ENCODE measurements at regions not wholly inside any gene's neighbourhood (a gene's known extent, or its start where the extent isn't known, plus 50 kb on each side); places are given as distances from the start of the nearest gene placed in this dataset.

DNA sequence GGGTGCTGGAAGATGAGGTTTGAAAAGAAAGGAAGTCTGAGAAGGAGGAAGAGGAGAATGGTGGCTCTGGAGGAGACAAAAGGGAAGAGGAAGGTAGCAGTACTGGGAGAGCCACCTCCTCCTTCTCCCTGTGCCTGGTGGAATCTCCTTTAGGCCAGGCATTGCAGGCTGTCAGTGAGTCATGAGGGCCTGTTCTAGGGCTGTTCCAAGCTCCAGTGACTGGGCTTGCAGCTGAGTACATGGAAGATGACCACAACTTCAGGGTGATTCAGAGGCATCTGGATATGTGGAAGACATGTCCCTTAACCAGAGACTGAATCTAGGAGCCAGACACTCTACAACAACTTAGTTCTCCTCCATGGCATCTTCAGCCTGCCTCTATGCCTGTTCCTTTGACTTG lies 107.8 kb downstream of the EFNB1 start:
- TF ChIP-seq GATA3 (IDR thresholded peaks at IDR 0.05; ENCODE audit: low read depth, low read length), result no peak
- no peak for TF ChIP-seq GATA2 (IDR thresholded peaks at IDR 0.05; ENCODE audit: low read depth, low read length)

GRCh38 chrX:68936126-68936525 lies 107.3 kb downstream of the EFNB1 start:
- TF ChIP-seq GATA2 (IDR thresholded peaks at IDR 0.05; ENCODE audit: low read depth, low read length), result no peak
- TF ChIP-seq GATA3 (IDR thresholded peaks at IDR 0.05; ENCODE audit: low read depth, low read length), result no peak

DNA sequence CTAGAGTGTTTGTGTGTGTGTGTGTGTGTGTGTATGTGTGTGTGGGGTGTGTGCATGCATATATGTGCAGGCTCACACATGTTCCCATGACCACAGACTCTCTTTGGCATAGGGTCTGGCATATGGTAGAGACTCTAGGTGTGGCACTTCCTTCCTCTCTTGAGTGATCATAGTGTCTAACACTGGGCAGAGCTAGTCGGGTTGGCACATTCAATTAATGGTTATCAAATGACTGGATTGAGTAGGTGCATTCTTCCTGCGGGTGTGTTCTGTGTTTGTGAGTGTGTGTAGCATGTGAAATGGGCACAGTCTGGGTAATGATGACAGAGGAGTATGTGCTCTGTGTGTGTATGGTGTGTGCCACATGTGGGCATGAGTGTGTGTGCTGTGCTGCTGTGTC lies 106.5 kb downstream of the EFNB1 start:
- TF ChIP-seq GATA3 (IDR thresholded peaks at IDR 0.05; ENCODE audit: low read depth, low read length), result no peak

DNA sequence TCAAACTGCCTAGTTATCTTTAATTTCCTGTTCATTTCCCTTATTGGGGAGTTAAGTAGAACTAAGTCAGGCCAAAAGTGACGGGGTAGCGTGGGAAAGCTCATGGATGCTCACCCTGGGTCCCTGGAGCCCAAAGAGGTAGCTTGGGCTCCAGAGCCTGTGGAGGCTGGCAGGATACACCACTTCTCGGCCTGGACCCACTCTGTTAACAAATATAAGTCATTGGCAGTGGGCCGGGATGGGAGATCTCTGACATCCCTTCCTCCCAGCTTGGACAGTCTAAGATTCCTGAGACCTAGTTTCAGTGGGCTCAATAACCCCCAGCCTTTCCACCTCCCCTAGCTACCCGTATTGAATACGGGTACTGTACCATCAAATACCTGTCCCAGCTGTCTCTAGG lies 106.1 kb downstream of the EFNB1 start:
- no peak for TF ChIP-seq GATA3 (IDR thresholded peaks at IDR 0.05; ENCODE audit: low read depth, low read length)

- no peak for TF ChIP-seq GATA3 (IDR thresholded peaks at IDR 0.05; ENCODE audit: low read depth, low read length)
- TF ChIP-seq GATA2 (IDR thresholded peaks at IDR 0.05; ENCODE audit: low read depth, low read length), result no peak
Measured at GRCh38 chrX:68934421-68934820, 105.6 kb downstream of the EFNB1 start.

- no peak for TF ChIP-seq GATA3 (IDR thresholded peaks at IDR 0.05; ENCODE audit: low read depth, low read length)
Measured at GRCh38 chrX:68932611-68933010, 103.8 kb downstream of the EFNB1 start.

GRCh38 chrX:68931345-68931744 lies 102.5 kb downstream of the EFNB1 start:
- no peak for TF ChIP-seq GATA2 (IDR thresholded peaks at IDR 0.05; ENCODE audit: low read depth, low read length)
- no peak for TF ChIP-seq GATA3 (IDR thresholded peaks at IDR 0.05; ENCODE audit: low read depth, low read length)

DNA sequence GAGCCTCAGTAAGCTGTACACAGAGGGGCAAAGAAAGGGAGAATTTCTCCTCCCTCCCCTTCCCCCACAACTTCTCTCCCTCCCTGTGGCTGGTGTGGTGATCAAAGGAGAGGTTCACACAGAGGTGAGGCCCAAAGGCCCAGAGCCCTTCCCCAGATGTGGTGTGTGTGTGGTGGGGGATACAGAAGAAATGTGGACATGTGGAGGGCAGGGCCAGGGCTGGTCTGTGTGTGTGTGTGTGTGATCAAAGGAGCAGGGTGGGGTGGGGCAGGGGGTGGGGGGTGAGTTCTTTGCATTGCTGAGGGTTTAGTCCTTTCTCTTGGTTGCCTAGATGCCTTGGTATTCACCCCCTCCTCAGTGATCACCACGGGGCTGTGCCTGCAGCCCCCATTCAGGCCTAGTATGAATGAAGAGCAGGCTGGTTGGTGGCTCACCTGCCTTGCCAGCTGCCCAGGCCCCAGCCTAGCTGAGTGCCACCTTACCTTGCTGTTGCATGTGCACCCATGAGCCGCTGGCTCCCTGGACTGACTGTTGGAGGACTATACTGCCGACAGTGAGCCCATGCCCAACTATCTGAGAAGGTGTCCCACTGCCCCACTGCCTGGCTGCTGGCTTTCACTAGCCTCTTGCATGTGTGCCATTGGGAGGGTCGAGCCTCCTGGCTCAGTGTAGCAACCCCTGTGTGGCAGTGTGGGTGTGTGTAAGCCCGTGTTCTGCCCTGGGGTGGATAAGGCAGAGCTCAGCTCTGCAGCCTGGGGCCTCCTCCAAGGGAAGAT lies 101.9 kb downstream of the EFNB1 start:
- TF ChIP-seq GATA3 (IDR thresholded peaks at IDR 0.05; ENCODE audit: low read depth, low read length), result no peak
- no peak for TF ChIP-seq GATA2 (IDR thresholded peaks at IDR 0.05; ENCODE audit: low read depth, low read length)

DNA sequence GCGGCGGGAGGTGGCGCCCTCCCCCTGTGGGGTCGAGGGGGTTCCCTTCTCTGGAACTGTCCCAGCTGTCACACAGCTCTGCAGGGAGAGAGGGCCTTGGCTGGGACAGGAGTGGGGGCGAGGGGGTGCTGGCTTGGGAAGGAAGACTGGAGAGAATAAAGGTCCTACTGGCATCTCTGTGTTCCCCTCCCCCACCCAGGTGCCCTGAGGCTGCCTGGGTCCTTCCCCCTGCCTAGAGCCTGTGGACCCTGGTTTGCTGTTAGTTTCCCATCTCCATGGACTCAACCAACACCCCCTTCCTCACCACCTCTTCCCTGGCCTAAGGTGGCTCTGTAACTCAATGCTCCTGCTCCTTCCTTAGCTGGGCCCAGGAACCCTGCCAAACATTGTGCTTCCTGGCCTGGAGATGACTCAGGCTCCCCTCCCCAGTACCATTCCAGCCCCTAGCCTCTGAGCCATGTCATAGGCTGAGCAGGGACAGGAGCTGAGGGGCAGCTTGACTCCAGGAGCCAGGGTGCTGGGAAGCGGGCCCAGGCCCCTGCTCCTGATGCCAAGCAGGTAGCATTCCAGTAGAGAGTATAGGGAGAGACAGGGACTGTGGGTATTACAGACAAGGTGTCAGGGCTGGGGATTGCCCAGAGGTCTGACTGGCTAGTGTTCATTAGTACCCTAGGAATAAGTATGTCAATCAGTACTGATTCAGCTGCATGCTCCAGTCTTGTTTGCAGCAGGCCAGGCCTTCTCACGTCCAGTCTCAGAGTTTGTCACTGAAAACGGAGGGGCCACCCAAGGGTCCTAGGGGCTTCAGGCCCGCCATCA lies 100.7 kb downstream of the EFNB1 start:
- TF ChIP-seq GATA3 (IDR thresholded peaks at IDR 0.05; ENCODE audit: low read depth, low read length), result no peak

GRCh38 chrX:68928401-68928800 lies 99.6 kb downstream of the EFNB1 start:
- TF ChIP-seq GATA2 (IDR thresholded peaks at IDR 0.05; ENCODE audit: low read depth, low read length), result no peak

DNA sequence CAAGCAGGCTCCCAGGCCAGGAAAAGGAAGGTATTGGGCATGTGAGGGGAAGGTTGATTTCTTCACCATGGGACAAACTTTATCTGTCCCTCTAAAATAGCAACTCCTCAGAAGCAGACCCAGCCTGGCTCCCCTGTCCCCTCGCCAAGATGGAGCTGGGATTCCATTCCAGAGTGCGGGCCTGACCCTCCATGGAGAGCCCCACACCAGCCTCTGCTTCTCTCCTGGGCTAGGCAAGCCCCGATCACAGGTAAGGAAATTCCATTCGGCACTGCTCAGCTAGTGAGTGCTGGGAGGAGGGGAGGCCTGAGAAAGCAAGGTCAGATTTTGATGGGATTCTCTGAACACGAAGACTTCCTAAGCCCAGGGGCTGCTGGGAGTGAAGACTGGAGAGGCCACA lies 98.4 kb downstream of the EFNB1 start:
- no peak for TF ChIP-seq GATA2 (IDR thresholded peaks at IDR 0.05; ENCODE audit: low read depth, low read length)
- no peak for TF ChIP-seq GATA3 (IDR thresholded peaks at IDR 0.05; ENCODE audit: low read depth, low read length)

- no peak for TF ChIP-seq GATA2 (IDR thresholded peaks at IDR 0.05; ENCODE audit: low read depth, low read length)
- TF ChIP-seq GATA3 (IDR thresholded peaks at IDR 0.05; ENCODE audit: low read depth, low read length), result no peak
Measured at GRCh38 chrX:68923147-68923546, 94.3 kb downstream of the EFNB1 start.

GRCh38 chrX:68922013-68922412 lies 93.2 kb downstream of the EFNB1 start:
- TF ChIP-seq GATA2 (IDR thresholded peaks at IDR 0.05; ENCODE audit: low read depth, low read length) (no peak), GATA3 (IDR thresholded peaks at IDR 0.05; ENCODE audit: low read depth, low read length) (no peak)

DNA sequence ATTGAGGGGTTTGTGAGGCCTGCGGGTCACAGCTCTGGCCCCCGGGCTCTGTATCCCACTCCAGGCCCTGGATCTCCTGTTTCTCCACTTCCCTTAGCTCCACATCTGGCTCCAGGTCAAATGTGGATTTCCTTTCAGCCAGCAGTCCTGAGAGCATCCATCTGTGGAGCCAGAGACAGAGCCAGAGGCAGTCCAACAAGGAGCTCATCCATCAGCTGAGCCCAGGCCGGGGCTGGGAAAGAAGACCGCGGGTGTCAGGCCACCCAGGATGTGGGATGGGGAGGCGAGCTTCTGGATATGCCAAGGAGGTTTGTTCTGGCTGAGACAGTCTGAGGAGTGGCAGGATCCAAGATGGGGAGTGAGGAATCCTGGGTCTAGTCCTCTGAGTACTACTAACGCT lies 91.7 kb downstream of the EFNB1 start:
- TF ChIP-seq GATA3 (IDR thresholded peaks at IDR 0.05; ENCODE audit: low read depth, low read length) (no peak), GATA2 (IDR thresholded peaks at IDR 0.05; ENCODE audit: low read depth, low read length) (no peak)

DNA sequence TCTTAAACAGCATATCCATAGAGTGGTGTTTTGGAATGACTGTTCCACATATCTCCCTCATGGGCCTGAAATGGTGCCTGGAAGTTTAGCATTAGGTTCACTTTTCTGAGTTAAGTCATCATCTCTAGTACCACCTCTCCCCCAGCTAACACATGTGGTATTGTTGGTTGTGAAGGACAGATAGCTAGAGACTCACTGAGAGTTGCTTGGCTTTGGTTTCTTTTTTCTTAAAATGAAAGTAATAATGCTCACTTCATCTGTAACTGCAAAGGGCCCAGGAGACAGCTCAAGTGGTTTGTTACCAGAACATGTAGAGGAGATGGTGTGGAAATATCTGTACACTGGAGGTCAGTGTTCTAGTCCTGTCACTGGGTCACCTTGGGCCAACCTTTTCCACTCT lies 90.9 kb downstream of the EFNB1 start:
- TF ChIP-seq GATA2 (IDR thresholded peaks at IDR 0.05; ENCODE audit: low read depth, low read length) (no peak), GATA3 (IDR thresholded peaks at IDR 0.05; ENCODE audit: low read depth, low read length) (no peak)

Measured in SH-SY5Y (cell line).